ENCODE measurements at regions not wholly inside any gene's neighbourhood (a gene's known extent, or its start where the extent isn't known, plus 50 kb on each side); places are given as distances from the start of the nearest gene placed in this dataset.

DNA sequence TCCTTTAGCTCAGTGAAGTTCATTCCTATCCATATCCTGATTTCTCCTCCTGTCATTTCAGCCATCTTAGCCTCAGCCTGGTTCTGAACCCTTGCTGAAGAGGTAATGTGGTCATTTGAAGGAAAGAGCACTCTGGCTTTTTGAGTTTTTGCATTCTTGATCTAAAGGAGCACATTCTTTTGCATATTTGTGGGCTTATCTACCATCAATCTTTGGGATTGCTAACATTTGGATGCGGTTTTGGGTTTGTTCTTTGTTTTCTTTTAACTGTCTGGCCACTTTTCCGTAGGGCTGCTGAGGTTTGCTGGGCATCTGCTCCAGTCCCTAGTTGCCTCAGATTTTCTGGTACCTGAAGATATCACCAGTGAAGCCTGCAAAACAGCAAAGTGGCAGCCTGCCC, 238.3 kb downstream of the EPM2A start (continued):
- TF ChIP-seq, protein P1, sequence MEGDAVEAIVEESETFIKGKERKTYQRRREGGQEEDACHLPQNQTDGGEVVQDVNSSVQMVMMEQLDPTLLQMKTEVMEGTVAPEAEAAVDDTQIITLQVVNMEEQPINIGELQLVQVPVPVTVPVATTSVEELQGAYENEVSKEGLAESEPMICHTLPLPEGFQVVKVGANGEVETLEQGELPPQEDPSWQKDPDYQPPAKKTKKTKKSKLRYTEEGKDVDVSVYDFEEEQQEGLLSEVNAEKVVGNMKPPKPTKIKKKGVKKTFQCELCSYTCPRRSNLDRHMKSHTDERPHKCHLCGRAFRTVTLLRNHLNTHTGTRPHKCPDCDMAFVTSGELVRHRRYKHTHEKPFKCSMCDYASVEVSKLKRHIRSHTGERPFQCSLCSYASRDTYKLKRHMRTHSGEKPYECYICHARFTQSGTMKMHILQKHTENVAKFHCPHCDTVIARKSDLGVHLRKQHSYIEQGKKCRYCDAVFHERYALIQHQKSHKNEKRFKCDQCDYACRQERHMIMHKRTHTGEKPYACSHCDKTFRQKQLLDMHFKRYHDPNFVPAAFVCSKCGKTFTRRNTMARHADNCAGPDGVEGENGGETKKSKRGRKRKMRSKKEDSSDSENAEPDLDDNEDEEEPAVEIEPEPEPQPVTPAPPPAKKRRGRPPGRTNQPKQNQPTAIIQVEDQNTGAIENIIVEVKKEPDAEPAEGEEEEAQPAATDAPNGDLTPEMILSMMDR (IDR thresholded peaks at IDR 0.05; ENCODE audit: control extremely low read depth in 1 of 3, insufficient read depth in 1 of 3, low read depth in 1 of 3, low read length in 3 of 3), result no peak
- TF ChIP-seq SIX5 (IDR thresholded peaks at IDR 0.05; ENCODE audit: low read depth, low read length), result no peak
- TF ChIP-seq TAF7 (optimal IDR thresholded peaks at IDR 0.05; ENCODE audit: borderline replicate concordance, low read depth, low read length), result no peak
- TF ChIP-seq, protein P2, sequence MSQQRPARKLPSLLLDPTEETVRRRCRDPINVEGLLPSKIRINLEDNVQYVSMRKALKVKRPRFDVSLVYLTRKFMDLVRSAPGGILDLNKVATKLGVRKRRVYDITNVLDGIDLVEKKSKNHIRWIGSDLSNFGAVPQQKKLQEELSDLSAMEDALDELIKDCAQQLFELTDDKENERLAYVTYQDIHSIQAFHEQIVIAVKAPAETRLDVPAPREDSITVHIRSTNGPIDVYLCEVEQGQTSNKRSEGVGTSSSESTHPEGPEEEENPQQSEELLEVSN (IDR thresholded peaks at IDR 0.05), result no peak

Measured in H1 (cell line).